ENCODE measurements at regions not wholly inside any gene's neighbourhood (a gene's known extent, or its start where the extent isn't known, plus 50 kb on each side); places are given as distances from the start of the nearest gene placed in this dataset.

- Histone ChIP-seq H3K36me3 (no peaks in the 10 kb centered on the region), H3K4me3 (no peak overlapping the region), H3K4me1 (replicated peaks) (no peaks in the 10 kb centered on the region), H3K9me3 (no peaks in the 10 kb centered on the region), H3K27ac (no peak overlapping the region), H3K27me3 (replicated peaks; ENCODE audit: insufficient read depth) (no peaks in the 10 kb centered on the region)
- TF ChIP-seq POLR2A (IDR thresholded peaks at IDR 0.05), result no peak
- no peak for TF ChIP-seq POLR2AphosphoS5 (IDR thresholded peaks at IDR 0.05)
- no peak for TF ChIP-seq CTCF (IDR thresholded peaks at IDR 0.05)
- DNase-seq (ENCODE audit: low spot score), result no peak
- WGBS, result 20% methylated on average over 2 of the region's 2 CpGs
- intact Hi-C loops (cut with DNase I), result no loop called here
These were observed 76.1 kb upstream of the USP25 start for GRCh38 chr21:15653710-15654109.

GRCh38 chr21:15654171-15654570, 75.6 kb upstream of the USP25 start:
- no peak for DNase-seq (ENCODE audit: low spot score)
- intact Hi-C loops (cut with DNase I), result no loop called here
- Histone ChIP-seq H3K4me1 (replicated peaks) (no peaks in the 10 kb centered on the region), H3K9me3 (no peaks in the 10 kb centered on the region), H3K4me3 (no peak overlapping the region), H3K27me3 (replicated peaks; ENCODE audit: insufficient read depth) (no peaks in the 10 kb centered on the region), H3K27ac (no peak overlapping the region), H3K36me3 (no peaks in the 10 kb centered on the region)
- WGBS, result 96% methylated on average over 6 of the region's 6 CpGs
- TF ChIP-seq CTCF (IDR thresholded peaks at IDR 0.05), result no peak
- no peak for TF ChIP-seq POLR2A (IDR thresholded peaks at IDR 0.05)
- TF ChIP-seq POLR2AphosphoS5 (IDR thresholded peaks at IDR 0.05), result no peak

- no peak overlapping the region for H3K4me3 ChIP-seq
- intact Hi-C loops (cut with DNase I), result no loop called here
- H3K4me1 ChIP-seq (replicated peaks), result no peaks in the 10 kb centered on the region
- no peak overlapping the region for H3K27ac ChIP-seq
- H3K9me3 ChIP-seq, result no peaks in the 10 kb centered on the region
- TF ChIP-seq POLR2A (IDR thresholded peaks at IDR 0.05) (no peak), CTCF (IDR thresholded peaks at IDR 0.05) (no peak), POLR2AphosphoS5 (IDR thresholded peaks at IDR 0.05) (peak; percentile 50)
- H3K36me3 ChIP-seq, result no peaks in the 10 kb centered on the region
- WGBS, result 34% methylated on average over 3 of the region's 3 CpGs
- no peaks in the 10 kb centered on the region for H3K27me3 ChIP-seq (replicated peaks; ENCODE audit: insufficient read depth)
- peak; percentile 21 for DNase-seq (ENCODE audit: low spot score)
These were observed 69.9 kb upstream of the USP25 start for GRCh38 chr21:15659753-15660422.

GRCh38 chr21:15660423-15660804, 69.4 kb upstream of the USP25 start:
- WGBS, result 51% methylated on average over 2 of the region's 2 CpGs
- intact Hi-C loops (cut with DNase I), result no loop called here
- no peak for TF ChIP-seq POLR2AphosphoS5 (IDR thresholded peaks at IDR 0.05)
- no peak for TF ChIP-seq CTCF (IDR thresholded peaks at IDR 0.05)
- no peak for TF ChIP-seq POLR2A (IDR thresholded peaks at IDR 0.05)
- H3K9me3 ChIP-seq, result no peaks in the 10 kb centered on the region
- DNase-seq (ENCODE audit: low spot score), result no peak
- no peak overlapping the region for H3K4me3 ChIP-seq
- H3K27me3 ChIP-seq (replicated peaks; ENCODE audit: insufficient read depth), result no peaks in the 10 kb centered on the region
- H3K4me1 ChIP-seq (replicated peaks), result no peaks in the 10 kb centered on the region
- no peak overlapping the region for H3K27ac ChIP-seq
- no peaks in the 10 kb centered on the region for H3K36me3 ChIP-seq

GRCh38 chr21:15667010-15667409, 62.8 kb upstream of the USP25 start:
- WGBS, result 88% methylated on average over 1 of the region's 1 CpG
- no peaks in the 10 kb centered on the region for H3K27me3 ChIP-seq (replicated peaks; ENCODE audit: insufficient read depth)

More at GRCh38 chr21:15667010-15667409, 62.8 kb upstream of the USP25 start:
- DNase-seq (ENCODE audit: low spot score), result no peak
- H3K36me3 ChIP-seq, result no peaks in the 10 kb centered on the region
- no peaks in the 10 kb centered on the region for H3K4me1 ChIP-seq (replicated peaks)
- TF ChIP-seq CTCF (IDR thresholded peaks at IDR 0.05) (no peak), POLR2AphosphoS5 (IDR thresholded peaks at IDR 0.05) (no peak), POLR2A (IDR thresholded peaks at IDR 0.05) (no peak)
- no peaks in the 10 kb centered on the region for H3K9me3 ChIP-seq
- H3K27ac ChIP-seq, result no peak overlapping the region
- H3K4me3 ChIP-seq, result no peak overlapping the region
- intact Hi-C loops (cut with DNase I), result no loop called here

Data from prostate gland (tissue), 2 donors.